SK-N-SH (cell line): ENCODE measurements at regions not wholly inside any gene's neighbourhood (a gene's known extent, or its start where the extent isn't known, plus 50 kb on each side); places are given as distances from the start of the nearest gene placed in this dataset.

Experiments used
- CTCF ChIA-PET: fragments of 300-600, 350-600 bp; formaldehyde crosslinking; extraction: SDS; loops from one replicate; lab custom pipeline; 2021; lab: Yijun Ruan, JAX
- POLR2A ChIA-PET: fragments of 350-600 bp; sonication (Branson Sonifier 250); formaldehyde crosslinking; extraction: SDS; loops from one replicate; lab custom pipeline; 2020; ENCODE audit warnings: antibody characterized with exemption, inconsistent platforms; lab: Yijun Ruan, JAX
- DNase-seq: peaks from one replicate; pipeline ENCODE4 v3.0.0; 2012
- H2AFZ ChIP-seq: fragments of 200-600 bp; sonication (generic); 2 replicates; pipeline ENCODE4 v1.8.1; 2016; ENCODE audit warnings: antibody characterized with exemption, mild to moderate bottlenecking, low read depth
- H3F3A ChIP-seq: fragments of 200-600 bp; sonication (generic); replicated peaks from 2 replicates; pipeline ENCODE3; 2016; ENCODE audit warnings: antibody characterized with exemption, mild to moderate bottlenecking; ENCODE audit not compliant: insufficient read depth
- H3K27ac ChIP-seq, 2 experiments: fragments of 200-500 bp in 1 of 2; fragments of 200-600 bp in 1 of 2; sonication (Bioruptor generic) in 1 of 2; sonication (generic), shearing (Covaris generic) in 1 of 2; 2 replicates each; pipeline versions ENCODE4 v1.5.1 to v1.6.1; 2014 to 2016; ENCODE audit warnings: low read depth in 2 of 2, inconsistent platforms in 1 of 2, low read length in 1 of 2, mild to moderate bottlenecking in 1 of 2, mixed read lengths in 1 of 2
- H3K27me3 ChIP-seq: fragments of 200-600 bp; sonication (generic), shearing (Covaris generic); 2 replicates; pipeline ENCODE4 v1.6.1; 2016; ENCODE audit warnings: mixed run types; ENCODE audit not compliant: insufficient read depth
- H3K36me3 ChIP-seq, 2 experiments: fragments of 200-500 bp in 1 of 2; fragments of 200-600 bp in 1 of 2; sonication (Bioruptor generic) in 1 of 2; sonication (generic) in 1 of 2; replicated peaks in 1 of 2; 2 replicates each; pipeline versions ENCODE3 to v1.5.1; 2014 to 2016; ENCODE audit warnings: low read length in 1 of 2, mild to moderate bottlenecking in 1 of 2; ENCODE audit not compliant: insufficient read depth in 2 of 2, control insufficient read depth in 1 of 2
- H3K4me1 ChIP-seq, 2 experiments: fragments of 200-500 bp in 1 of 2; fragments of 200-600 bp in 1 of 2; sonication (Bioruptor generic) in 1 of 2; sonication (generic), shearing (Covaris generic) in 1 of 2; 2 replicates each; pipeline versions ENCODE4 v1.5.1 to v1.6.1; 2014 to 2016; ENCODE audit warnings: low read depth in 1 of 2, low read length in 1 of 2, mixed run types in 1 of 2; ENCODE audit not compliant: insufficient read depth in 2 of 2, control insufficient read depth in 1 of 2
- H3K4me2 ChIP-seq: fragments of 200-600 bp; sonication (generic), shearing (Covaris generic); 2 replicates; pipeline ENCODE4 v1.6.1; 2017; ENCODE audit warnings: mixed run types
- H3K4me3 ChIP-seq, 2 experiments: fragments of 200-500 bp in 1 of 2; fragments of 200-600 bp in 1 of 2; sonication (Bioruptor generic) in 1 of 2; sonication (generic), shearing (Covaris generic) in 1 of 2; 2 replicates each; pipeline versions ENCODE4 v1.5.1 to v1.8.1; 2014 to 2016; ENCODE audit warnings: low read depth in 2 of 2, inconsistent platforms in 1 of 2, low read length in 1 of 2, mild to moderate bottlenecking in 1 of 2, mixed read lengths in 1 of 2, moderate library complexity in 1 of 2
- H3K79me2 ChIP-seq: fragments of 200-600 bp; sonication (generic); 2 replicates; pipeline ENCODE4 v1.8.1; 2017; ENCODE audit warnings: mild to moderate bottlenecking; ENCODE audit not compliant: insufficient read depth
- H3K9ac ChIP-seq: fragments of 200-600 bp; sonication (generic); 2 replicates; pipeline ENCODE4 v1.6.1; 2017; ENCODE audit warnings: mixed run types
- H3K9me2 ChIP-seq: fragments of 200-600 bp; sonication (generic); 2 replicates; pipeline ENCODE4 v1.6.1; 2017; ENCODE audit warnings: mixed run types
- H3K9me3 ChIP-seq: fragments of 200-600 bp; sonication (generic); 2 replicates; pipeline ENCODE4 v1.6.1; 2017; ENCODE audit warnings: mixed run types, mild to moderate bottlenecking, moderate library complexity
- H4K20me1 ChIP-seq: fragments of 200-600 bp; sonication (generic); 2 replicates; pipeline ENCODE4 v1.6.1; 2017; ENCODE audit warnings: mild to moderate bottlenecking, mixed run types; ENCODE audit not compliant: insufficient read depth
- FOSL2 ChIP-seq: IDR thresholded peaks from 2 replicates; pipeline ENCODE4 v1.4.0; 2012; ENCODE audit warnings: low read depth, mild to moderate bottlenecking, moderate library complexity, borderline replicate concordance
- FOXJ3 ChIP-seq: sonication (generic); formaldehyde crosslinking; IDR thresholded peaks from 2 replicates; pipeline ENCODE4 v1.5.1; 2020; ENCODE audit warnings: mild to moderate bottlenecking, missing genetic modification reagents
- MEF2A ChIP-seq: IDR thresholded peaks from 2 replicates; pipeline ENCODE4 v1.4.0; 2012; ENCODE audit warnings: low read depth, borderline replicate concordance
- MXI1 ChIP-seq: IDR thresholded peaks from 2 replicates; pipeline ENCODE4 v1.6.1; 2012; ENCODE audit warnings: mild to moderate bottlenecking, low read depth, low read length, improper control_type of control experiment
- NRF1 ChIP-seq: IDR thresholded peaks from 2 replicates; pipeline ENCODE4 v1.6.1; 2012; ENCODE audit warnings: low read depth, mild to moderate bottlenecking, low read length
- RAD21 ChIP-seq: IDR thresholded peaks from 2 replicates; pipeline ENCODE4 v1.6.1; 2012; ENCODE audit warnings: mild to moderate bottlenecking, low read length
- RCOR1 ChIP-seq: fragments of 150-350 bp; IDR thresholded peaks from 2 replicates; pipeline ENCODE4 v1.6.1; 2017; ENCODE audit warnings: antibody characterized with exemption, low read length
- RXRA ChIP-seq: IDR thresholded peaks from 2 replicates; pipeline ENCODE4 v1.4.0; 2012; ENCODE audit warnings: low read depth, mild to moderate bottlenecking, borderline replicate concordance
- SIN3A ChIP-seq: IDR thresholded peaks from 2 replicates; pipeline ENCODE4 v1.6.1; 2012; ENCODE audit warnings: low read depth, mild to moderate bottlenecking, low read length, moderate library complexity, borderline replicate concordance
- SMC3 ChIP-seq: IDR thresholded peaks from 2 replicates; pipeline ENCODE4 v1.6.1; 2012; ENCODE audit warnings: low read depth, low read length, improper control_type of control experiment
- TEAD4 ChIP-seq: IDR thresholded peaks from 2 replicates; pipeline ENCODE4 v1.4.0; 2012; ENCODE audit warnings: mild to moderate bottlenecking, borderline replicate concordance; ENCODE audit not compliant: insufficient read depth
- USF1 ChIP-seq: IDR thresholded peaks from 2 replicates; pipeline ENCODE4 v1.4.0; 2012; ENCODE audit warnings: low read depth, borderline replicate concordance
- ZBTB33 ChIP-seq: IDR thresholded peaks from 2 replicates; pipeline ENCODE4 v1.4.0; 2012; ENCODE audit warnings: low read depth, borderline replicate concordance
- WGBS: methylation state at CpG from one replicate; pipeline ENCODE4 v1.1.6; 2017; ENCODE audit warnings: low lambda C conversion rate; 5-methylcytosine and 5-hydroxymethylcytosine counted together

DNA sequence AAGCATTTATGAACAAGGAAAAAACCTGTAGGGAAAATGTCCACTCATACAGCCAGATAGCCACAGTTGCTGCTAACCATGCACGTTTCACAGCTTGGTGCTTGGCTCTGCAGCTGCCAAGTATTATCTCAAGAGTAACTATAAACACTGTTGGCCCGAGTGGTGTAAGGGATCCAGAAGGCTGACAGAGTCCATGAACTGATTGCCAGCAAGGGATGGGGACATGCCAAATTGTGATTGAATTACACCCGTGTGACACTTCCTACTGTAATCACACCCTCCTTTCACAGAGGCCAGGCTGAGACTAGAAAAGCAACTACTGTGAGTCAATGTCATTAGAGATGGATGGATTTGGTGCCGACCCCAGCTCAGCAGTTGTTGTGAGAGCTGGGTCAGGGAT lies 223.9 kb upstream of the ANKRD50 start:
- no peaks in the 10 kb centered on the region for H3K9me3 ChIP-seq
- H2AFZ ChIP-seq, result no peak overlapping the region
- H3K27me3 ChIP-seq, result no peaks in the 10 kb centered on the region
- peak; percentile 2 for DNase-seq
- no peaks in the 10 kb centered on the region for H3K9me2 ChIP-seq
- TF ChIP-seq ZBTB33, result no peak
- no peak for TF ChIP-seq RCOR1
- no peak for TF ChIP-seq USF1
- TF ChIP-seq TEAD4, result no peak
- no peak for TF ChIP-seq FOXJ3 (CRISPR knock-in tag)
- TF ChIP-seq SIN3A, result no peak
- TF ChIP-seq NRF1, result no peak
- no peak for TF ChIP-seq MXI1
- no peak for TF ChIP-seq RAD21
- no peak for TF ChIP-seq RXRA
- TF ChIP-seq MEF2A, result no peak
- POLR2A ChIA-PET, result interaction anchor here (0.6 to 0.9 kb wide), 2 partner anchors 13 to 17 kb away, joined by 3 read pairs; no protein-coding TSS in a partner anchor
- H3F3A ChIP-seq, result peaks cover 16% of the 10 kb centered on the region
- WGBS, result 71% methylated on average over 3 of the region's 4 CpGs
- H3K9ac ChIP-seq, result no peak overlapping the region
- H3K36me3 ChIP-seq, result no peaks in the 10 kb centered on the region
- no peak overlapping the region; a peak in 1 of 4 replicates for H3K27ac ChIP-seq
- peaks cover 5 to 25% of the 10 kb centered on the region in 2 experiments; a peak in 3 of 4 replicates for H3K4me1 ChIP-seq
- CTCF ChIA-PET, result no interaction called here
- H4K20me1 ChIP-seq, result no peaks in the 10 kb centered on the region
- no peaks in the 10 kb centered on the region for H3K79me2 ChIP-seq
- no peak overlapping the region for H3K4me2 ChIP-seq
- no peak overlapping the region for H3K4me3 ChIP-seq

GRCh38 chr4:124934916-124935315 lies 222.4 kb upstream of the ANKRD50 start:
- TF ChIP-seq SMC3, result no peak
- TF ChIP-seq RXRA, result no peak
- TF ChIP-seq FOSL2, result no peak
- H3K9me3 ChIP-seq, result no peaks in the 10 kb centered on the region
- H3F3A ChIP-seq, result peaks cover 6% of the 10 kb centered on the region
- H3K4me3 ChIP-seq, result no peak overlapping the region
- H2AFZ ChIP-seq, result no peak overlapping the region
- no peak overlapping the region for H3K27ac ChIP-seq
- DNase-seq, result no peak
- H3K4me1 ChIP-seq, result peaks cover 5 to 14% of the 10 kb centered on the region in 2 experiments; a peak in 3 of 4 replicates
- H4K20me1 ChIP-seq, result no peaks in the 10 kb centered on the region
- no peak overlapping the region for H3K4me2 ChIP-seq
- H3K9ac ChIP-seq, result no peak overlapping the region
- no peaks in the 10 kb centered on the region for H3K9me2 ChIP-seq
- ChIA-PET POLR2A (no interaction called here), CTCF (no interaction called here)
- H3K27me3 ChIP-seq, result no peaks in the 10 kb centered on the region
- no peaks in the 10 kb centered on the region for H3K36me3 ChIP-seq
- H3K79me2 ChIP-seq, result no peaks in the 10 kb centered on the region
